ENCODE measurements at regions not wholly inside any gene's neighbourhood (a gene's known extent, or its start where the extent isn't known, plus 50 kb on each side); places are given as distances from the start of the nearest gene placed in this dataset.

DNA sequence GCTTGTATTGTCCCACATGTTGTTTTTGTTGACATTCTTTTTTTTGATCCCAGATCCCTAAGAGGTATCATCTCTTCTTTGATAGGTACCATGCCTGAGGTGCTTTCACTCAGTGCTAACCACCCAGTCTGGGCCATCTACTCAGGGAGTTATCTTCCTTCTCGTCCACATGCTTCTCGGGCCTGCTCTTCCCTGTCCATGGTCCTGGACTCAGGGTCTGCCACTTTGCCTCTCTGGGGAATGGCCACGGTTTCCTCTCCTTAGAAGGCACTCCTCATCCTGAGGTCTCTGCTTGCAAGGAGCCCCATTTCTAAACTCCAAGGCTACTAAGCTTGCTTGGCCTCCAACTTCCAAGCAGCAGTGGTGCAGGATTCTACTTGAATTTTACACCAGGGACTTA is 227.0 kb upstream of the NCAM1 start:
- Histone ChIP-seq H3K36me3 (no peaks in the 10 kb centered on the region), H3K27ac (no peak overlapping the region), H3K4me3 (no peak overlapping the region), H3K27me3 (no peaks in the 10 kb centered on the region), H3K4me1 (no peaks in the 10 kb centered on the region), H3K9me3 (no peaks in the 10 kb centered on the region)
- DNase-seq (ENCODE audit: low spot score in 2 of 2), result no peak
- intact Hi-C loops (cut with DNase I), result no loop called here
- no peak for TF ChIP-seq CTCF (IDR thresholded peaks at IDR 0.05)

- no peak overlapping the region for H3K4me3 ChIP-seq
- H3K4me1 ChIP-seq, result no peaks in the 10 kb centered on the region
- intact Hi-C loops (cut with DNase I), result no loop called here
- H3K36me3 ChIP-seq, result no peaks in the 10 kb centered on the region
- no peak for TF ChIP-seq CTCF (IDR thresholded peaks at IDR 0.05)
- H3K27ac ChIP-seq, result no peak overlapping the region
- no peaks in the 10 kb centered on the region for H3K27me3 ChIP-seq
- DNase-seq (ENCODE audit: low spot score in 2 of 2), result no peak
- H3K9me3 ChIP-seq, result no peaks in the 10 kb centered on the region
Measured at GRCh38 chr11:112735470-112735869, 225.8 kb upstream of the NCAM1 start.

- Histone ChIP-seq H3K4me3 (no peak overlapping the region), H3K4me1 (no peaks in the 10 kb centered on the region), H3K27ac (no peak overlapping the region), H3K27me3 (no peaks in the 10 kb centered on the region), H3K36me3 (no peaks in the 10 kb centered on the region), H3K9me3 (no peaks in the 10 kb centered on the region)
- intact Hi-C loops (cut with DNase I), result no loop called here
- DNase-seq (ENCODE audit: low spot score in 2 of 2), result no peak
- TF ChIP-seq CTCF (IDR thresholded peaks at IDR 0.05), result no peak
Measured at GRCh38 chr11:112744041-112744440, 217.2 kb upstream of the NCAM1 start.

GRCh38 chr11:112745973-112746372 is 215.2 kb upstream of the NCAM1 start:
- no peaks in the 10 kb centered on the region for H3K27me3 ChIP-seq
- H3K9me3 ChIP-seq, result no peaks in the 10 kb centered on the region
- no peak overlapping the region for H3K4me3 ChIP-seq
- intact Hi-C loops (cut with DNase I), result no loop called here
- no peak for DNase-seq (ENCODE audit: low spot score in 2 of 2)
- H3K4me1 ChIP-seq, result no peaks in the 10 kb centered on the region
- H3K27ac ChIP-seq, result no peak overlapping the region
- no peak for TF ChIP-seq CTCF (IDR thresholded peaks at IDR 0.05)
- H3K36me3 ChIP-seq, result no peaks in the 10 kb centered on the region

- TF ChIP-seq CTCF (IDR thresholded peaks at IDR 0.05), result no peak
- H3K9me3 ChIP-seq, result no peaks in the 10 kb centered on the region
- no peak overlapping the region for H3K27ac ChIP-seq
- no peaks in the 10 kb centered on the region for H3K4me1 ChIP-seq
- H3K27me3 ChIP-seq, result no peaks in the 10 kb centered on the region
- DNase-seq (ENCODE audit: low spot score in 2 of 2), result no peak
- no peaks in the 10 kb centered on the region for H3K36me3 ChIP-seq
- intact Hi-C loops (cut with DNase I), result no loop called here
- H3K4me3 ChIP-seq, result no peak overlapping the region
Measured at GRCh38 chr11:112748252-112748651, 213.0 kb upstream of the NCAM1 start.
